Neural cell (in vitro differentiated cells): ENCODE measurements at regions not wholly inside any gene's neighbourhood (a gene's known extent, or its start where the extent isn't known, plus 50 kb on each side); places are given as distances from the start of the nearest gene placed in this dataset.

Source experiments
- H2AFZ ChIP-seq: fragments of 200-600, 300-800 bp; sonication (generic), shearing (Covaris generic); 2 replicates; pipeline ENCODE4 v1.6.0; 2014; ENCODE audit warnings: low read depth, mild to moderate bottlenecking, antibody characterized with exemption, low read length, moderate library complexity
- H3F3A ChIP-seq: fragments of 200-600 bp; shearing (Covaris generic); 2 replicates; pipeline ENCODE4 v1.6.1; 2016; ENCODE audit warnings: mild to moderate bottlenecking, moderate library complexity, mixed read lengths, antibody characterized with exemption, low read length; ENCODE audit not compliant: insufficient read depth, poor library complexity, severe bottlenecking
- H3K27ac ChIP-seq: fragments of 200-600, 300-800 bp; sonication (generic), shearing (Covaris generic); 2 replicates; pipeline ENCODE4 v1.5.1; 2014; ENCODE audit warnings: mild to moderate bottlenecking, low read length, moderate library complexity
- H3K27me3 ChIP-seq: fragments of 300-800, 200-600 bp; sonication (generic), shearing (Covaris generic); 2 replicates; pipeline ENCODE4 v1.6.0; 2014; ENCODE audit warnings: mild to moderate bottlenecking, low read depth, low read length, moderate library complexity; ENCODE audit not compliant: insufficient read depth
- H3K36me3 ChIP-seq: fragments of 300-800, 200-600 bp; sonication (generic), shearing (Covaris generic); 2 replicates; pipeline ENCODE4 v1.5.1; 2014; ENCODE audit warnings: mild to moderate bottlenecking, antibody characterized with exemption, low read length, moderate library complexity; ENCODE audit not compliant: insufficient read depth
- H3K4me2 ChIP-seq: fragments of 300-800, 200-600 bp; sonication (generic), shearing (Covaris generic); 2 replicates; pipeline ENCODE4 v1.6.0; 2014; ENCODE audit warnings: mild to moderate bottlenecking, low read length
- H3K4me3 ChIP-seq: fragments of 300-800, 200-600 bp; sonication (generic), shearing (Covaris generic); 2 replicates; pipeline ENCODE4 v1.5.1; 2014; ENCODE audit warnings: mild to moderate bottlenecking, low read length, moderate library complexity
- H3K79me2 ChIP-seq: fragments of 200-600 bp; shearing (Covaris generic); replicated peaks from 2 replicates; pipeline ENCODE4 v1.6.0; 2014; ENCODE audit warnings: mild to moderate bottlenecking, low read length, moderate library complexity; ENCODE audit not compliant: insufficient read depth
- H3K9ac ChIP-seq: fragments of 300-800, 200-600 bp; sonication (generic), shearing (Covaris generic); 2 replicates; pipeline ENCODE4 v1.6.1; 2016; ENCODE audit warnings: mild to moderate bottlenecking, low read length, mixed read lengths
- H3K9me2 ChIP-seq: fragments of 200-600 bp; shearing (Covaris generic); 2 replicates; pipeline ENCODE4 v1.6.1; 2016; ENCODE audit warnings: mild to moderate bottlenecking, low read length, mixed read lengths; ENCODE audit not compliant: insufficient read depth
- H3K9me3 ChIP-seq: fragments of 200-600, 300-800 bp; sonication (generic), shearing (Covaris generic); 2 replicates; pipeline ENCODE4 v1.6.1; 2016; ENCODE audit warnings: mild to moderate bottlenecking, mixed run types, low read length, moderate library complexity, mixed read lengths
- H4K20me1 ChIP-seq: fragments of 200-600 bp; shearing (Covaris generic); 2 replicates; pipeline ENCODE4 v1.6.1; 2016; ENCODE audit warnings: mild to moderate bottlenecking, mixed run types; ENCODE audit not compliant: insufficient read depth
- CTCF ChIP-seq: fragments of 450-650 bp; IDR thresholded peaks from 2 replicates; pipeline ENCODE4 v1.5.1; 2014; ENCODE audit warnings: antibody characterized with exemption, mild to moderate bottlenecking, moderate library complexity; ENCODE audit not compliant: poor library complexity, severe bottlenecking
- EP300 ChIP-seq: fragments of 450-650 bp; conservative IDR thresholded peaks from 2 replicates; pipeline ENCODE4 v1.6.1; 2014; ENCODE audit warnings: antibody characterized with exemption, mild to moderate bottlenecking, moderate library complexity; ENCODE audit not compliant: poor library complexity, severe bottlenecking
- EZH2 ChIP-seq: fragments of 200-600, 300-800 bp; shearing (Covaris generic), sonication (generic); IDR thresholded peaks from 2 replicates; pipeline ENCODE4 v1.6.1; 2014; ENCODE audit warnings: antibody characterized with exemption, low read length, borderline replicate concordance, mild to moderate bottlenecking; ENCODE audit not compliant: insufficient read depth, poor library complexity, severe bottlenecking
- MXI1 ChIP-seq: fragments of 450-650 bp; conservative IDR thresholded peaks from 2 replicates; pipeline ENCODE4 v1.6.1; 2014; ENCODE audit warnings: antibody characterized with exemption, mild to moderate bottlenecking; ENCODE audit not compliant: poor library complexity, severe bottlenecking
- POLR2AphosphoS5 ChIP-seq: IDR thresholded peaks from 2 replicates; pipeline ENCODE4 v1.6.1; 2012
- RAD21 ChIP-seq: fragments of 450-650 bp; conservative IDR thresholded peaks from 2 replicates; pipeline ENCODE4 v1.6.1; 2014; ENCODE audit warnings: antibody characterized with exemption, mild to moderate bottlenecking, moderate library complexity
- REST ChIP-seq: IDR thresholded peaks from 2 replicates; pipeline ENCODE4 v1.6.1; 2012; ENCODE audit warnings: borderline replicate concordance
- SMC3 ChIP-seq: fragments of 450-650 bp; conservative IDR thresholded peaks from 2 replicates; pipeline ENCODE4 v1.6.1; 2014; ENCODE audit warnings: antibody characterized with exemption, mild to moderate bottlenecking, moderate library complexity; ENCODE audit not compliant: poor library complexity
- TAF1 ChIP-seq: IDR thresholded peaks from 2 replicates; pipeline ENCODE4 v1.6.1; 2012; ENCODE audit warnings: low read depth

GRCh38 chr11:45423036-45423435, 136.9 kb upstream of the SYT13 start:
- Histone ChIP-seq H3K36me3 (no peaks in the 10 kb centered on the region), H3K4me2 (no peak overlapping the region), H4K20me1 (no peaks in the 10 kb centered on the region), H3K27me3 (no peaks in the 10 kb centered on the region), H3K9me3 (no peaks in the 10 kb centered on the region), H3K9ac (no peak overlapping the region), H2AFZ (no peak overlapping the region), H3K4me3 (no peak overlapping the region), H3F3A (no peaks in the 10 kb centered on the region), H3K79me2 (no peaks in the 10 kb centered on the region), H3K9me2 (no peaks in the 10 kb centered on the region), H3K27ac (no peak overlapping the region)
- TF ChIP-seq EZH2: no peak
- no peak for TF ChIP-seq EP300
- no peak for TF ChIP-seq REST
- no peak for TF ChIP-seq RAD21
- no peak for TF ChIP-seq CTCF
- no peak for TF ChIP-seq TAF1
- TF ChIP-seq MXI1: no peak
- TF ChIP-seq POLR2AphosphoS5: no peak

GRCh38 chr11:45414088-45414487, 127.9 kb upstream of the SYT13 start:
- TF ChIP-seq CTCF (no peak), EP300 (no peak), MXI1 (no peak), POLR2AphosphoS5 (no peak), TAF1 (no peak), REST (no peak), EZH2 (no peak), RAD21 (no peak), SMC3 (no peak)
- Histone ChIP-seq H3K4me2 (no peak overlapping the region), H3F3A (no peaks in the 10 kb centered on the region), H3K36me3 (no peaks in the 10 kb centered on the region), H3K27ac (no peak overlapping the region), H3K79me2 (no peaks in the 10 kb centered on the region), H3K27me3 (no peaks in the 10 kb centered on the region), H3K9ac (no peak overlapping the region), H3K9me2 (no peaks in the 10 kb centered on the region), H3K9me3 (no peaks in the 10 kb centered on the region), H2AFZ (no peak overlapping the region), H4K20me1 (no peaks in the 10 kb centered on the region), H3K4me3 (no peak overlapping the region)
